HUES6 (cell line): ENCODE measurements at regions not wholly inside any gene's neighbourhood (a gene's known extent, or its start where the extent isn't known, plus 50 kb on each side); places are given as distances from the start of the nearest gene placed in this dataset.

Experiments
- H3K27ac ChIP-seq: 2 replicates; pipeline ENCODE4 v1.7.0; 2013; ENCODE audit warnings: low read depth, mild to moderate bottlenecking, low read length, inconsistent platforms
- H3K27me3 ChIP-seq: 2 replicates; pipeline ENCODE4 v1.6.1; 2013; ENCODE audit warnings: low read length; ENCODE audit not compliant: control insufficient read depth, insufficient read depth
- H3K36me3 ChIP-seq: 2 replicates; pipeline ENCODE4 v1.6.1; 2013; ENCODE audit warnings: low read length; ENCODE audit not compliant: control insufficient read depth, insufficient read depth
- H3K4me1 ChIP-seq: 2 replicates; pipeline ENCODE4 v1.6.1; 2013; ENCODE audit warnings: low read length; ENCODE audit not compliant: control insufficient read depth, insufficient read depth
- H3K4me3 ChIP-seq: 2 replicates; pipeline ENCODE4 v1.5.1; 2013; ENCODE audit warnings: low read depth, low read length
- H3K9ac ChIP-seq: one replicate; pipeline ENCODE4 v1.6.1; 2013; ENCODE audit warnings: mild to moderate bottlenecking, low read length
- H3K9me3 ChIP-seq: 2 replicates; pipeline ENCODE4 v1.6.1; 2013; ENCODE audit warnings: low read depth, low read length; ENCODE audit not compliant: control insufficient read depth, insufficient read depth

DNA sequence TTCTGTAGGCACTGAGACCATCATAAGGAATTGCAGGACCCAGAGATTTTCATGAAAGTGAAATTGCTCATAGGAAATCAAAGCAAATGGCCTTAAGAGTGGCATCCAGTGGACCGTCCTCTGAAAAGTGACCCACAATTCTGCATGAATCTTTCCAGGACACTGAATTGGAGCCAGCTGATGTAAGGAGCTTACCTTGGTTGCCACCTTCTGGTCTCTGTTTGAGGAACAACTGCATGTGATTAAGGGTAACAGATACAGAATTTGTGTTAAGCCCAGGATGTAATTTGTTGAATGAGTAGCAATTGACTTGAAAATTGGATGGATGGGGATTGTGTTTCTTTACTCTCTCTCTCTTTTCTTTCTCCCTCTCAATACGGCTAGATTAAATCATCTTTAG, 49.9 kb upstream of the GAS1 start:
- Histone ChIP-seq H3K9ac (no peak overlapping the region), H3K4me3 (no peak overlapping the region), H3K27ac (no peak overlapping the region), H3K36me3 (no peaks in the 10 kb centered on the region), H3K27me3 (no peaks in the 10 kb centered on the region), H3K4me1 (no peaks in the 10 kb centered on the region), H3K9me3 (no peaks in the 10 kb centered on the region)

DNA sequence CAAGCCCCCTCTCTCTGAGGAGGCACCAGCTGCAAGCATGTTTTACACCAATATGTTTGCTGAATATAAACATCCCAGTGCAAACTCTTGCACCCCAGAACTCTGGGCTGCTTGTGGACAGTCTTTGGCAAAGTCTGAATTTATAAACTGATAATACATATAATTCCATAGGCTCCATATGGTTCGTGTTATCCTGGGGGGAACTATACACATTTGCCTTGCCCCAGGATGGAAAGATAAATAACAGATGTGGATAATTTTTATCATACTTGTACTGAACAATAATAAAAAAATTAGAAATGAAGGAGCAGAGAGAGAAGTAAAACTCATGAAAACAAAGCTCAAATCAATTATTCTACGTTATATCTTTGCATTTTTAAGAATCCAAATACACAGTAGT, 50.6 kb upstream of the GAS1 start:
- no peak overlapping the region for H3K4me3 ChIP-seq
- no peak overlapping the region for H3K27ac ChIP-seq
- H3K36me3 ChIP-seq: no peaks in the 10 kb centered on the region

DNA sequence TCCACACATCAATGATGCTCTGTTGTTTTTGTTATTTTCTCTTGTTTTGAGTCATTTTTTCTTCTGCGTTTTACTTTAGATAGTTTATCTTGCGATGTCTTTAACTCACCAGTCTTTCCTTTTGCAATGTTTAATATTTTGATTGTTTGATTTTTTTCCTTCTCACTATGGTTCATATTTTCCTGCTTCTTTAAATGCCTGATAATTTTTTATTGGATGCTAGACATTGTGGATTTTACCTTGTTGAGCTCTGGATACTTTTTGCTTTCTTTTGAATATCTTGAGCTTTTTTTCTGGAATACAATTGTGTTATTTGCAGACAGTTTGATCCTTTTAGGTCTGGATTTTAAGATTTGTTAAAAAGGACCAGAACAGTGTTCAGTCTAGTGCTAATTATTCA, 55.2 kb upstream of the GAS1 start:
- H3K36me3 ChIP-seq: no peaks in the 10 kb centered on the region

More for the DNA sequence above, 50.6 kb upstream of the GAS1 start:
- Histone ChIP-seq H3K4me1 (no peaks in the 10 kb centered on the region), H3K9me3 (no peaks in the 10 kb centered on the region), H3K27me3 (no peaks in the 10 kb centered on the region), H3K9ac (no peak overlapping the region)

DNA sequence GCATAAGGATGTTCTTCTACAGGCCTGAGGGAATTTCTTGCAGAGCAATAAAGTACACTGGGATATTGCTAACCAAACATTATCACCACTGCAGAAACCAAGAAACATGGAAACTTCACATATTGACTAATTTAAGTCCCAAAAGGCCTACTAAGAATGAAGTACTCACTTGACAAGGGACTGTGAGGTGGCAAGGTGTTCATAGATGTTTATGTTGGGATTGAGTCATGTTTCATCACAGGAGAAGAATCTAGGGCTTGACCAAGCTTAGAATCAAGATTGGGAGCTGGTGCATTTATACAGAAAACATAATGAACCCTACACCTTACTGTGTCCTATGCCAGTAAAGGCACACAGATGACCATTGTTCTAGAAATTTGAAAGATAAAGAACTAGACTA, 56.7 kb upstream of the GAS1 start:
- Histone ChIP-seq H3K27me3 (no peaks in the 10 kb centered on the region), H3K36me3 (no peaks in the 10 kb centered on the region), H3K9ac (no peak overlapping the region), H3K4me1 (no peaks in the 10 kb centered on the region), H3K9me3 (no peaks in the 10 kb centered on the region), H3K27ac (no peak overlapping the region), H3K4me3 (no peak overlapping the region)

More for the DNA sequence above, 55.2 kb upstream of the GAS1 start:
- Histone ChIP-seq H3K27ac (no peak overlapping the region), H3K4me1 (no peaks in the 10 kb centered on the region), H3K9me3 (no peaks in the 10 kb centered on the region), H3K27me3 (no peaks in the 10 kb centered on the region), H3K9ac (no peak overlapping the region), H3K4me3 (no peak overlapping the region)

DNA sequence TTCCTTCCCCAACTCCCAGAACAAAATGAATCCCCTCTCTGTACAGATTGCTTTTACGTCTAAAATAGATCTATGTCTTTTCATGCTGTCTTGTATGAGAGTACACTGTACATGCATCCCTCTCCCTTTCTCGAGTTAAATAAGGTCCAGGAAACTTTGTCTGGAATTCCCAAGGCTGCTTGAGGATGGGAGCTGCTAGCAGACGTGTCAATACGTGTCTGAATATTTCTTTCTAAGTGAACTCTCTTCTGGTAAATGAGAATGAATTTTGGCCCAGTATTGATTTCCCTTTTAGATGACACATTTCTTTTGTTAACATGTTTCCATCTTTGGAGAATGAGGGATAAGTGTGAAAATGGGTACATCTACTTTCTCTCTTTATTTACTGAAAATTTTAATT, 59.6 kb upstream of the GAS1 start:
- H3K4me3 ChIP-seq: no peak overlapping the region
- H3K9ac ChIP-seq: no peak overlapping the region
- H3K9me3 ChIP-seq: no peaks in the 10 kb centered on the region
- H3K4me1 ChIP-seq: no peaks in the 10 kb centered on the region
- H3K27me3 ChIP-seq: no peaks in the 10 kb centered on the region
- H3K36me3 ChIP-seq: no peaks in the 10 kb centered on the region
- no peak overlapping the region for H3K27ac ChIP-seq

DNA sequence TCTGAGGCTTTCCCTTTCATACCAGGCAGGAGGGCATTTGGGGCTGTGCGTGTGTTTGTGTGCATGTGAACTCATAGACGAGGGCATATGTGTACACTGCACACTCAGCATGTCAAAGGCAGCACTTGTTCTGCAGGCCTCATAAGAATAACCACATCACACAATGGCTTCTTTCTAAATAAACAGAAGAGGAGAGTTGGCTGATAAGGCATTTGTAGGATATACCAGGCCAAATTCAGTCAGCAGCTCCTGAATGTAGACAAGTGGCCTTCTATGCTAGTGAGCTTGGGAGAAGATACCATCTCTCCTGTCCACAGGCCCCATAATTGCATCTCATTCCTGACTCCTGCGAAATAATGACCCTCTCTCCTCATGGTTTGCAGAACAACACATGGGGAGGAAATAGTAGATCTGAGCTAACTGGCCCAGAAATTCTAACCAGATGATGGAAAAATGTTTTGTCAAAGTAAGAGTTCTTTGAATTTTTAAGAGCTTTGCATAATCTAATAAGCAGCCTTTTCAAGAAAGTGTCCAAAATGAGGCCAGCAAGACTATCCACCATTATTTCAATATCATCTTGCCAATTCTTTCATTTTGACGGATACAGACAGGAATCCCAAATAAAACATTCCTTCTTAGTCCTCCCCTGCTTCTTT, 60.5 kb upstream of the GAS1 start:
- Histone ChIP-seq H3K4me1 (no peaks in the 10 kb centered on the region), H3K9ac (no peak overlapping the region), H3K9me3 (no peaks in the 10 kb centered on the region), H3K27ac (no peak overlapping the region), H3K4me3 (no peak overlapping the region), H3K36me3 (no peaks in the 10 kb centered on the region), H3K27me3 (no peaks in the 10 kb centered on the region)

DNA sequence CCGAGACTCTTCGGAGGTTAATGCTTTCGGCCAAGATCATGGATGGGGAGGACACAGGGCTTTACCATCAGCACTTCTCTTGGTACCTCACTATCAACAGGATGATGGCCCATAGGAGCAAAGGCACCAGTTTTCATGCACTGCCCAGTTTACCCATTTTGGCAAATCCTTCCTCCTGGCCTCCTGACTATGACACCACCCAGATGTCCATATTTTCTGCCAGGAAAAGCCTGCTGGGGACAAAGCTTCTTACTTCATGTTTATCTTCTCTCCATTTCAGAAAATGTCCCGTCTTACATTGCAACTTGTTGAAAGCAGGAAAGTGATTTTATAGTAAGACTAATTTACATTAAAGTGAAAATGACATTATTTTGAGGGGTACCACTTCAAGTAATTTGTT, 61.4 kb upstream of the GAS1 start:
- Histone ChIP-seq H3K27ac (no peak overlapping the region), H3K4me1 (no peaks in the 10 kb centered on the region), H3K27me3 (no peaks in the 10 kb centered on the region), H3K36me3 (no peaks in the 10 kb centered on the region), H3K9ac (no peak overlapping the region), H3K9me3 (no peaks in the 10 kb centered on the region), H3K4me3 (no peak overlapping the region)

DNA sequence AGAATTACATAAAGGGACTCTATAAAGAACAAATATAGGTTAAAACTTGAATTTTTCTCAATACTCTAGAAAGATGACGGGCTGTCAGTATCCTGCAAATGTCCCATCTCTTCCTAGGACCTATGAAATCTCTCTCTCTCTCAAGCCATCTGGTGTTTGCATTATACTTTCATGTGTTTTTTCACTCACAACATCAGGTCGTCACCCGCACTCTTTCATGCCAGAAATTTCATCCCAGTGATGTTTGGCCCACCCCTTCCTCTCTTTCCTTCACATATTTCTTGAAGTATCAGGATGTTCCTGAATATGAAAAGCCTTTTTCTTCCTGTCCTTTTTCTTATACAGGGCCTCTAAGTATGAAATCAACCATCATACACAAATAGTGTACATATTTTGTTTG, 63.3 kb upstream of the GAS1 start:
- no peak overlapping the region for H3K27ac ChIP-seq

DNA sequence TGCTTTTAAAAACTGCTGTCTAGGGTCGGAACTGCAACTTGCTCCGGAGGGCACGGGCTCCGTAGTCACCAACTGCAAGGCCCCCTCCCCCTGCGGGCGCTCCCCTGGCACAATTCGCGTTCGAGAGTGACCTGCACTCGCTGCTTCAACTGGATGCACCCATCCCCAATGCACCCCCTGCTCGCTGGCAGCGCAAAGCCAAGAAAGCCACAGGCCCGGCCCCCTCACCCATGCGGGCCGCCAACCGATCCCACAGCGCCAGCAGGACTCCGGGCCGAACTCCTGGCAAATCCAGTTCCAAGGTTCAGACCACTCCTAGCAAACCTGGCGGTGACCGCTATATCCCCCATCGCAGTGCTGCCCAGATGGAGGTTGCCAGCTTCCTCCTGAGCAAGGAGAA, 64.2 kb upstream of the GAS1 start:
- Histone ChIP-seq H3K4me3 (no peak overlapping the region), H3K27ac (no peak overlapping the region), H3K4me1 (no peaks in the 10 kb centered on the region), H3K9me3 (no peaks in the 10 kb centered on the region), H3K27me3 (no peaks in the 10 kb centered on the region), H3K36me3 (no peaks in the 10 kb centered on the region), H3K9ac (no peak overlapping the region)

More for the DNA sequence above, 63.3 kb upstream of the GAS1 start:
- no peak overlapping the region for H3K9ac ChIP-seq
- no peaks in the 10 kb centered on the region for H3K36me3 ChIP-seq
- H3K4me1 ChIP-seq: no peaks in the 10 kb centered on the region
- H3K4me3 ChIP-seq: no peak overlapping the region
- no peaks in the 10 kb centered on the region for H3K27me3 ChIP-seq
- H3K9me3 ChIP-seq: no peaks in the 10 kb centered on the region

DNA sequence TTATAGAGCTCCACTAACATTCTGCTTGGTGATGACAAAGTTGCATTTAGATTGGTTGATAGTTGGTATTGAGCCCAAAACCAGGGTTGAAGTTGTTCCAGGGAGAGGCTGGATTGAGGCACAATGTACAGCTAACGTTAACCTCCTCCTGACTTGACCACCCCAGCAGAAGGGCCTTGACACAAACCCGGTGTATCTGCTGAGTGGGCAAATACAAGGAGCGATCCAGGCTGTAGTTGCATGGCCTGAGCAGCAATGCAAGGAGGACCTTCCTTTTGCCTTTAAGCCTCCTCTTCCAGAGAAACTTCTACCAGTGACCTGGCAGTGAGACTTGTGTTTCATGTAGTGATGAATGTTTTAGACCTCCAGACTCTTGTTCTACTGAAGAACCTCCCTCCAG, 66.2 kb upstream of the GAS1 start:
- Histone ChIP-seq H3K9ac (no peak overlapping the region), H3K27me3 (no peaks in the 10 kb centered on the region), H3K27ac (no peak overlapping the region), H3K4me3 (no peak overlapping the region), H3K9me3 (no peaks in the 10 kb centered on the region), H3K36me3 (no peaks in the 10 kb centered on the region), H3K4me1 (no peaks in the 10 kb centered on the region)

DNA sequence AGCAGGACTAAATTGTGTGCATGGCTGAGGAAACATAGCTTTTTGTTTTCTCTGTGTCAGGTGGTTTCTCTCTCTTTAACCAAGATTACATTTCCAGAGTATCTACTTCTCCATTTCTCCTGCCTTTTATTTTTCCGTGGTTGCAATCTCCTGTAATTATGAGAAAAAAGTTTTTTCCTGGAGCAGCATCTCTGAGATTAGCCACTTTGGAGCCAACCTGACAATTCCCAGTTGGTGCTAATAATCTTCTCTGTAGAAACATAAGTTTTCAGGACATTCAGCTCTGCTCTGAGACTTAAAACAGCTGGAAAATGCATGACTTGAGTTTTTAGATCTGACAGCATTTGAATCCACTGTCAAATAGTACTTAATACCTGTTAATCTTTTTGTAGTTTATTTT, 67.1 kb upstream of the GAS1 start:
- no peaks in the 10 kb centered on the region for H3K27me3 ChIP-seq
- no peak overlapping the region for H3K9ac ChIP-seq
- H3K27ac ChIP-seq: no peak overlapping the region
- no peaks in the 10 kb centered on the region for H3K9me3 ChIP-seq
- H3K4me3 ChIP-seq: no peak overlapping the region
- no peaks in the 10 kb centered on the region for H3K36me3 ChIP-seq
- no peaks in the 10 kb centered on the region for H3K4me1 ChIP-seq

DNA sequence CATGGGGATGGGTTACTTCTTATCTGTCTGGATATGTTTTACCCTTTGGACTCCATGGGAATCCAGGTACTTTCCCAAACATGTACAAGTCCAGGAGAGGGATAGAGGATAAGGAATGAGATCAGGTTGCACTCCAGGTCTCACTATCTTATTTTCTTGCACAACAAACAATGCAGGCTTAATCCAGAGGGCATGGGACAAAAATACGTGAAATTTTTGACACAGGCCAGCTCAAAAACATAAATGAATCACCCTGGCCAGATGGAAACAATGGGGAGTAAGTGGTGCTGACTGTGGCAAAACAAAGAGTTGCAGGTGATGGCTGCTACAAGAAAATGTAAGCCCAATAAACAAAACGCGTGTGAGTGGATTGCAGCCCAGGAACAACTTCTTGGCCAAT, 69.4 kb upstream of the GAS1 start:
- Histone ChIP-seq H3K27ac (no peak overlapping the region), H3K27me3 (no peaks in the 10 kb centered on the region)

More for the DNA sequence above, 69.4 kb upstream of the GAS1 start:
- Histone ChIP-seq H3K9me3 (no peaks in the 10 kb centered on the region), H3K36me3 (no peaks in the 10 kb centered on the region), H3K9ac (no peak overlapping the region), H3K4me1 (no peaks in the 10 kb centered on the region), H3K4me3 (no peak overlapping the region)
